HG02885 (cell line): ENCODE measurements at regions not wholly inside any gene's neighbourhood (a gene's known extent, or its start where the extent isn't known, plus 50 kb on each side); places are given as distances from the start of the nearest gene placed in this dataset.
"Not testable (repeated sequence)": the region's sequence is repeated elsewhere in the genome, so short reads cannot be mapped to it uniquely, and the experiment has no call there.

Source experiments
- ATAC-seq: cut with Tn5 transposase; IDR thresholded peaks from one replicate; pipeline ENCODE4 v1.9.1; 2021; ENCODE audit warnings: mild to moderate bottlenecking; ENCODE audit not compliant: unreplicated experiment, poor library complexity

DNA sequence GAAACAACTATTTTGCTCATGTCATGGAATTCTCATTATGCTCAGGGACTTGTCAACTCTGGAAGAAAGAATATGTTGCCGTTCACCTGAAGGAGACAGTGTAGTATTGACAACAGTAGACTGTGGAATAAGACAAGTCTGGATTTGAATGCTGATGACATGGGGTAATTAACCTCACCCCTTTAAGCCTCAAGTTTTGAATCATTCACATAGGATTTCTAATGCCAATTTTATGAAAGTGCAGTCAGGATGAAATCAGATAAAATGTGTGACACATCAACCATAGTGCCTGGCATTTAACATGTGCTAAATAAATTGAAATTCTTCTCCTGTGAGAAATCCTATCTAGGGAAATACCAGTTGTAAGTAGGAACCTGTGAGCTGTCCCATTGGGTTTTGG is 305.8 kb downstream of the KIF20B start:
- no peak for ATAC-seq

DNA sequence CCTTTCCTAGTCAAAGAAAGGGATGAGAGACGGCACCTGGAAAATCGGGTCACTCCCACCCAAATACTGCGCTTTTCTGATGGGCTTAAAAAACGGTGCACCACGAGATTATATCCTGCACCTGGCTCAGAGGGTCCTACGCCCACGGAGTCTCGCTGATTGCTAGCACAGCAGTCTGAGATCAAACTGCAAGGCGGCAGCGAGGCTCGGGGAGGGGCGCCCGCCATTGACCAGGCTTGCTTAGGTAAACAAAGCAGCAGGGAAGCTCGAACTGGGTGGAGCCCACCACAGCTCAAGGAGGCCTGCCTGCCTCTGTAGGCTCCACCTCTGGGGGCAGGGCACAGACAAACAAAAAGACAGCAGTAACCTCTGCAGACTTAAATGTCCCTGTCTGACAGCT is 309.9 kb downstream of the KIF20B start:
- not testable (repeated sequence) for ATAC-seq

DNA sequence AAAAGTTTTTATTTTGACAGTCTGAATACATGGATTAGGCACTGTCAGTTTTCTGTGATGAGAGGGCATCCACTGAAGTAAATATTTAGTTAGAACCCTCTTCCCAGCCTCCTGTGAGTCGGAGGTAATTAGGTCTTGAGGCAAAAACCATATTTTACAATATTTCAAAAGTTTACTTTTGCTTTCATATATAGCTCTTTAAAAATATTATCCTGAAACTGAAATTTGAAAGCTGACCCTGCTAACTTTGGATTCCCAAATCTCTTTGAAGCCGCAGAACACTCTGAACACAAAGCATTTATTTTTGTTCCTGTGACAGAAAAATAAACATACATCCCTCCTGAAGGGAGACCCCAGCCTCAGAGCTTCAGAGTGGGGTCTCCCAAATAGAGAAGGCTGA is 317.4 kb downstream of the KIF20B start:
- ATAC-seq = no peak

DNA sequence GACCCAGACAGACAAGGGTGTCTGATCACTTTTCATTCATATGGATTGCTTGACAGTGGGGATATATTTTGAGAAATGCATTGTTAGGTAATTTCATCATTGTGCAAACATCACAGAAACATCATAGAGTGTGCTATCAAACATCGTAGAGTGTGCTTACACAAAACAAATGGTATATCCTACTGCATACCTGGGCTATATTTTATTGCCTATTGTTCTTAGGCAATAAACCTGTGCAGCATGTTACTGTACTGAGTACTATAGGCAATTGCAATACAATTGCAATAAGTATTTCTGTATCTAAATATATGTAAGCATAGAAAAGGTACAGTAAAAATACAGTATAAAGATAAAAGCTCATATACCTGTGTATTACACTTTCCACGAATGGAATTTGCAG is 319.1 kb downstream of the KIF20B start:
- ATAC-seq = no peak

DNA sequence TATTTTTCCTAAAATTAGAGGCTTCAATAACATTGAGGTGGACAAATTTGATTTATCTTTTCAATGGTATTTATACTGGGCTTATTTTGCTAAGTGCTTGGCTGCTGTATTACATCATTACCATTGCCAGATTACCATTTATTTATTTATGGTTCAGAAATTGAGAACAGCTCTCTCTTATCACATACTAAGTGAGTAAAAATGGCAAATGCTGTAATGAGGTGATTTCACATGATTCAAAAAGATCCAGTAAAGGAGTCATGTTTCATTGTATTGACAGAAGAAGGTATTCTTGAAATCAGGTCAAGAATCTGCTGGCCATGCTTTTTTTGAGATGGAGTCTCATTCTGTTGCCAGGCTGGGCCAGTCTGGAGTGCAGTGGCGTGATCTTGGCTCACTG is 322.6 kb downstream of the KIF20B start:
- no peak for ATAC-seq

DNA sequence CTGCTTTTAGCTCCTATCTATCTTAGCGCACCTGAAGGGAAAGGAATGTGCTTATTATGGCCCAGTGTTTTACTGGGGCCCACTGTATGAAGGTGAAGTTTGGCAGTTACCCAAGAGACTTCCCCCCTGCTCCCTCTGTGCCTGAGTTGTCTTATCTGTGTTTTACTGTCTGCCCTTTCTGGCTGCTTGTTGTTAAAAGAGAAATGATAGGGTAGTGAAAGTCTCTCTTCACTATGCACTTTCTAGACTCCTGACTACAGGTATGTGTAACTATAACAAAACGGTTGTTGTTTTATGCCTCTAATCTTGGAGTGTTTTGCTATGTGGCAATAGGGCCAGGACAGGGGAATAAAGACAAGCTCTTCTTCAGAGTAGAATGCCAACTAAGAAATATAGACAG is 326.9 kb downstream of the KIF20B start:
- ATAC-seq = no peak

DNA sequence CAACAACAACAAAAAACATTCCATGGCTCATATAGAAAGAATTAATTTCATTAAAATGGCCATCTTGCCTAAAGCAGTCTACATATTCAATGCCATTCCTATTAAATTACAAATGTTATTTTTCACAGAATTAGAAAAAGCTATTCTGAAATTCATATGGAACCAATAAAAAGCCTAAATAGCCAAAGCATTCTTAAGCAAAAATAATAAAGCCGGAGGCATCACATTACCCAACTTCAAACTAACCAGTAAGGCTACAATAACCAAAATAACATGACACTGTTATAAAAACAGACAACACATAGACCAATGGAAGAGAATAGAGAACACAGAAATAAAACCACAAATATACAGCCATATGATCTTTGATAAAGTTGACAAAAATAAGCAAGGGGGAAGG is 330.4 kb downstream of the KIF20B start:
- no peak for ATAC-seq

DNA sequence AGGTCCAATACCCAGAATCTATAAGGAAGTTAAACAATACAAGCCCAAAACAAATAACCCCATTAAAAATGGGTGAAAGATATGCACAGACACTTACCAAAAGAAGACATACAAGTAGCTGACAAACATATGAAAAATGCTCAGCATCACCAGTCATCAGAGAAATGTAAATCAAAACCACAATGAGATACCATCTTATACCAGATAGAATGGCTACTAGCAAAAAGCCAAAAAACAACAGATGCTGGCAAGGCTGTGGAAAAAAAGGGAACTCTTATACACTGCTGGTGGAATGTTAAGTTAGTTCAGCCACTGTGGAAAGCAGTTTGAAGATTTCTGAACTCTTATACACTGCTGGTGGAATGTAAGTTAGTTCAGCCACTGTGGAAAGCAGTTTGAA is 331.1 kb downstream of the KIF20B start:
- no peak for ATAC-seq

DNA sequence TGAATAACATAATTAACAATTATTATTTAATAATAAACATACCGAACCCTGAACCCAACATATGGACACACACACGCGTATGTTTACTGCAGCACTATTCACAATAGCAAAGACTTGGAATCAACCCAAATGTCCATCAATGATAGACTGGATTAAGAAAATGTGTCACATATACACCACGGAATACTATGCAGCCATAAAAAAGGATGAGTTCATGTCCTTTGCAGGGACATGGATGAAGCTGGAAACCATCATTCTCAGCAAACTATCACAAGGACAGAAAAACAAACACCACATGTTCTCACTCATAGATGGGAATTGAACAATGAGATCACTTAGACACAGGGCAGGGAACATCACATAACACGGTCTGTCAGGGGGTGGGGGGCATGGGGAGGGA is 333.5 kb downstream of the KIF20B start:
- not testable (repeated sequence) for ATAC-seq

DNA sequence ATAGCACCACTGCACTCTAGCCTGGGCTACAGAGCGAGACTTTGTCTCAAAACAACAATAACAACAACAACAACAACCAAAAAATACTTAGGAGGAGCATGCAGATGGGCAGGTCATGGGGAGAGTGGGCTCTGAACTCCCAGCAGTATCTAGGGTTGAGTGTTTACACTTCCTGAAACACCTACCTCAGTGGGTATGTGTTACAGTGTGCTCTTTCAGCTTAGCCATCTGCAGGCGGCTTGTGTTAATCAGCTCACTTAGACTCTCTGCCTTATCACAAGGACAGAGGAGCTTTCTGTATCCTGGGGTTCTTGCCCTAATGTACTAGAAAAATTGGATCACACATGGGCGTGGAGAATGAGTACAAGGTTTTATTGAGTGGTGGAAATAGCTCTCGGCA is 340.2 kb downstream of the KIF20B start:
- no peak for ATAC-seq

DNA sequence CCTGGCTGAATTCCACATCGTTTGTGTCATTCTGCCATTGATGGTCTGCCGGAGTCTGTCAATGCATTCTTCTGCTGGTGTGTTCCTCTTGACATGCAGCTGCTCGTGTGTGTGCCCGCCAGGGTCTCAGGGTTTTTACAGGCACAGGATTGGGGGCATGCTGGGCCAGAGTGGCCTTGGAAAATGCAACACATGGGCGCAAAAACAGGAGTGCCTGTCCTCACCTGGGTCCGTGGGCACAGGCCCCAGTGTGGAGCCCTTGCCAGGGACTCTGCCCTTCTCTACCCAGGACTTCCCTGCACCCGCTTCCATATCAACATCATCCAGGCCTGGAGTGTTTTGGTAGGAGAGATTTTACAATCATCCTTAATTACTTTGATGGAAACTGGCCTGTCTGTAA is 340.7 kb downstream of the KIF20B start:
- ATAC-seq = no peak

DNA sequence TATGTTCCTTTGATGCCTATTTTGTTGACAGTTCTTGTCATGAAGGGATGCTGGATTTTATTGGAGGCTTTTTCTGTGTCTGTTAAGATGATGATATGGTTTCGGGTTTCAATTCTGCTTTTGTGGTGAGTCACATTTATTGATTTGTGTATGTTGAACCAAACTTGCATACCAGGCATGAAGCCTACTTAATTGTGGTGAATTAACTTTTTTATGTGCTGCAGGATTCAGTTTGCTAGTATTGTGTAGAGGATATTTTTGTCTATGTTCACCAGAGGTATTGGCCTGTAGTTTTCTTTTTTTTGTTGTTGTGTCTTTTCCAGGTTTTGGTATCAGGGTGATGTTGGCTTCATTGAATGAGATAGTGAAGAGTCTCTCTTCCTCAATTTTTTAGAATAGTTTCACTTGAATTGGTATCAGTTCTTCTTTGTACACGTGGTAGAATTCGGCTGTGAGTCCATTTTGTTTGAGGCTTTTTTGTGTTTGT is 345.9 kb downstream of the KIF20B start:
- ATAC-seq = peak; percentile 88

DNA sequence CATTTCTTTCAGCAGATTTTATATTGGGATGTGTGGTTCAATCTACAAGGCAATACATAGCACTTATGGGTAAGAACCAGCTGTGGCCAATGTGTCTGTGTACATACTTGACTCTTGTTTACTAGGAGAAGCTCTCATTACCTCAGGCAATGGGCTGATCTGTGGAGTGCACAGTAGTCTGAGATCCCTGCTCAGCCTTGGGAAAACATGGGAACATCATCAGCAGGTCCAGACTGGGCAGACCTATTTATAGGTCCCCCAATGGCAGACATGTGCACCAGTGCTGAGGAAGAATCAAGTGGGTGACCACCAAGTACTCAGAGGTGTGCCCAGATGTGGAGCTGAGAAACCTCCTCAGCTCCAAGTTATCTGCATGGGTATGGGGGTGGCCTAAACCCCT is 349.7 kb downstream of the KIF20B start:
- ATAC-seq = peak; percentile 1

DNA sequence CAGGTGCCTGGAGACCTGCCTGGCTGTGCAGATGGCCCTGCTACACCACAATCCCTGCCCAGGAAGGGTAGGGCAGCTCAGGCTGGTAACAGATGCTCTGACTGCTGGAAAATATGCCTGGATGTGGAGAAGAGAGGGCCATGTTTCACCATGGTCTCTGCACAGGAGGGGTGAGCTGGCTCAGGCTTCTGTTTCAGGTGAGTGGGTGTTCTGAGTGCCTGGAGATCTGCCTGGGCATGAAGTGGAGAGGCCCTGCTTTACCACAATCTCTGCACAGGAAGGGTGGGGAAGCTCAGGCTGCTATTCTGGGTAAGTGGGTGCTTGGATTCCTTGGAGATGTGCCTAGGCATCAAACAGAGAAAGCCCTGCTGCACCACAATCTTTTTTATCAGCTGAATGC is 350.1 kb downstream of the KIF20B start:
- peak; percentile 37 for ATAC-seq

DNA sequence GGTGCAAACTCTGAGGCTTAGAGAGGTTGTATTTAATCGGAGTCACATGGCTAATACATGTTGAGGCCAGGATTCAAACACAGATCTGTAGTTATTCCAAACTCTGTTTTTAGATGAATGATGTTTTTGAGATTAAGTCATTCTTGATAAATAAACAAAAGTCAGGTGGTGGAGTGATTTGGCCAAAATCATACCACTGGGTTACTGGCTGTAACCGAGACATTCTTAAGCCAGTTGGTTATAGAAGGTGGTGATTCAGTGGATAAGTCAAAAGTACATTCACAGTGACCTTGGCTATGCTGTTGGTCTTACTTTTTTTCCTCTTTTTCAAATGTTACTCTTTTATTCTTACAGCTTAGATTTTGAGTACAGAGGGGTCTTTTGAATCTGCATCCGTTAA is 361.4 kb downstream of the KIF20B start:
- no peak for ATAC-seq

DNA sequence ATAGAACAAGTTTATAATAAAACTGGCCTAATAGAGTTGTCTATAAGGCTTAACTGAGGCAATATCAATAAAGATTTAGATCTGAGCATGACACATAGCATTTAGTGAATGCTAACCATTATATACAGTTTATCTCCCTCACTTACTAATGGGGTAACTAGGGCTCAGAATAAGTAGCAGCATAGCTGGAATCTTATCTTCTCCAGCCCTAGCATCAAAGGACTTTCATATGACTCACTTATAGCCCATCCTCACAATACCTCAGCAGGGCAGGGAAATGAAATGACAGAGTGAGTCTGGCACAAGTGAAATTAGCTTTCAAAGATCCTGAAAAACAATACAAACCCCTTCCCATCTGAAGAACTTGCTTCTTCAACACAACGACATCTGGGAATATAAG is 362.9 kb downstream of the KIF20B start:
- no peak for ATAC-seq

DNA sequence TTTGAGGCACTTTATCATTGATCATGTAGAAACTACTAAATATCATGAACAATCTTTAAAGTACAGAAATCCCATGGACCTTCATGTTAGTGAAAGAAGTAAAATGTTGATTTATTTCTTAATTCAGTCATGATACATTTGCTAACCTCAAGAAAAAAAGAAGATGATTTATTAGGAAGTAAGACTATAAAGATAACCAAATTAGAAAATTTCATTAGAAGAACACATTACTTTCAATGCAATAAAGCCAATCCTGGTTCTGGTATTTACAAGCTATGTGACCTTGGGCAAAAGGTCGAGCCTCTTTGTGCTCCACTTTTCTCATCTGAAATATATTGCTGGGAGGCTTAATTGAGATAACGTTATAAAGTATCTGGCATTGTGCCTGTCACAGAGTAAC is 365.0 kb downstream of the KIF20B start:
- ATAC-seq = no peak

DNA sequence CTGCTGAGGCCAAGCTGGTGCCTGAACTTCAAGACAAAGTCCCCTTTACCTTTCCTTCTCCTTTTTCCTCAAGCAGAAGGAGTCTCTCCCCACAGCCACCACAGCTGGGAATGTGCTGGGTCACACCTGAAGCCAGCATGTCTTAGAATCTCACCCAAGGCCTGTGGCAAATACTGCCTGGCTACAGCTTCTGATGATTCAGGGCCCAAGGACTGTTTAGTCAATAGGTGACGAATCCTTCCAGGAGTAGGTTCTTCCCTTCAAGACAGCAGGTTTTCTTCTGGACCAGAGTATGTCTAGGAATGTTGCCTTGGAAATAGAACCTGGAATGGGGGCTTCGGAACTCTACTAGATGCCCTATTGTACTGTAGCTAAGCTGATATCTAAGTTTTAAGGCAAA is 374.6 kb downstream of the KIF20B start:
- no peak for ATAC-seq

DNA sequence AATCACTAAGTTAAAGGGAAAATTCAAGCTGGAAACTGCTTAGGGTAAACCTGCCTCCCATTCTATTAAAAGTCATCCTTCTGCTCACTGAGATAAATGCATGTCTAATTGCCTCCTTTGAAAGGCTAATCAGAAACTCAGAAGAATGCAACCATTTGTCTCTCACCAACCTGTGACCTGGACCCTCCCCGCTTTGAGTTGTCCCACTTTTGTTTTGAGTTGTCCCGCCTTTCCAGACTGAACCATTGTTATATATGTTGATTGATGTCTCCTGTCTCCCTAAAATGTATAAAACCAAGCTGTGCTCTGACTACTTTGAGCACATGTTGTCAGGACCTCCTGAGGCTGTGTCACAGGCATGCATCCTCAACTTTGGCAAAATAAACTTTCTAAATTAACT is 378.4 kb downstream of the KIF20B start:
- ATAC-seq = no peak

DNA sequence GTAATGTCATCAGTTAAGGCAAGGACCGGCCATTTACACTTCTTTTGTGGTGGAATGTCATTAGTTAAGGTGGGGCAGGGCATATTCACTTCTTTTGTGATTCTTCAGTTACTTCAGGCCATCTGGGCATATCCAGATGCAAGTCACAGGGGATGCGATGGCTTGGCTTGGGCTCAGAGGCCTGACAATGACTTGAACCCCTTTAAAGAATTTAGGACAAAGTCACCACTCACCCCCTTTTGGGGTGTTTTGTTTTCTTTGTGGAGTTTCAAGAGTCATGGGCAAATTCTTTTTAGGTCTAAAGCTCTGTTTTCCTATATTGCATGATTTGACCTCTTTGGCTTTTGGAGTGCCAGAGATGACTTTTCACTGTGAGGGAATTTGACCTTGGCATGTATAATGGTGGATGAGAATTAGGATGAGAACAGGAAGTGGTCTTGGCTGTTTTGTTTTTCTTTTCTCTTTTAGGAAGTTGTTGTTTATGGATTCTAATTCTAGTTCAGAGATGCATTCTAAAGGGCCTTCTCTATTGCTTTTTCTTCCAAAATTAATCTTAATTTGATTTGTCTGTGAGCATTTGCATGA is 385.3 kb downstream of the KIF20B start:
- ATAC-seq = not testable (repeated sequence)

DNA sequence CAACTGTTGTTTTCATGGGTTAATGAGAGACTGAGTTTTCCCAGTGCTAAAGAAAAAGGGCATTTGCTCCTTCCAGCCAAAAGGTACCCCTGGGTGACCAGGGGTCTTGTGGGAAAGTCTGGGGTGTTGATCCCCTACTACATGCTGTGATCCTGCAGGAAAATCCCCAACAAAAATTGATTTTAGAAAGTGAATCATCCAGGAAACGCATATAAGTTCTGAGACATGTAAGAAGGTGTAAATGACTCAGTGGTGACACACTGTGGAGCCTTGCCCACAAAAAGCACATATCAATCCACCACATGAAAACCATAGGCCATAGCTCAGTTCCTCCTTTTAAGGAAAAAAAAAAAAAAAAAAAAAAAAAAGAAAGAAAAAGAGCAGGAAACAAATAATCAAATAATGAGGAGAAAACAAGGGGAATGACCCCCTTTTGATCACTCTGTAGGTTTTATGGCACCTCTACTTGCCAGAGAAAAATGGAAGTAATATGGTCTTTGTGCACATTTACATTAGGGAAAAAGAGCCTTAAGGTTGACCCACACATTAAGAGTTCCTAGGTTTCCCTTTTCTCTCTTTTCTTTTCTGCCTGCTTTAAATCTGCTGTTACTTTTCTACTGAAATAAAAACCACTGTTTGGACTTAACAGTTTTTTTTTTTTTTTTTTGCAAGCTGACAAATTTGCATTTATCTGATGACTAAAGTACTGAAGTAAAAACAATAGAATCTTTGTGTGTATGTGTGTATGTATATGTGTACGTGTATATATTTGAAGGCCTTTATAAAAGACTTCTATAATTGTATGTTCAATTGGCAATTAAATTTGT is 386.0 kb downstream of the KIF20B start:
- peak; percentile 100 for ATAC-seq

DNA sequence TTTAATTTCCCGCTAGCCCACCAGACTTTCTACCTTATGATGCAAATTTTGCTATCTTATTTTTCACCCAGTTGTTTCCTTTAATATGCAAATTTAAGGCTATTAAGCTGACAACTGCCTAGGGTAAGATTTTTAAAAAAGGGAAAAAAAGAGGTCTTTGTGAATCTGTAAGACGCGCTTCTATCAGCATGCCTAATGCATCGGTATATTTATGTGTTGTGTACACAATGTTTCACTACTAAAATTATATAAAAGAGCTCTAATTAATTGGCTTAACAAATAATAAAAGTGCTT is 386.6 kb downstream of the KIF20B start:
- no peak for ATAC-seq
